Activated T-cell treated with anti-CD3 and anti-CD28 coated beads for 24 hours (primary cell): ENCODE measurements at regions not wholly inside any gene's neighbourhood (a gene's known extent, or its start where the extent isn't known, plus 50 kb on each side); places are given as distances from the start of the nearest gene placed in this dataset.

Source experiments
- DNase-seq: peaks from one replicate; pipeline ENCODE4 v3.0.0-alpha.2; 2020; ENCODE audit warnings: low read depth

- no peak for DNase-seq
Observed at GRCh38 chr3:113096188-113096892, 105.6 kb downstream of the GTPBP8 start.

- DNase-seq = no peak
Observed at GRCh38 chr3:113097960-113098447, 107.2 kb downstream of the GTPBP8 start.

- no peak for DNase-seq
Observed at GRCh38 chr3:113100063-113100462, 109.3 kb downstream of the GTPBP8 start.

GRCh38 chr3:113103588-113103987 lies 107.8 kb upstream of the BOC start:
- no peak for DNase-seq

GRCh38 chr3:113104357-113105092 lies 106.8 kb upstream of the BOC start:
- DNase-seq = no peak

GRCh38 chr3:113105093-113105449 lies 106.3 kb upstream of the BOC start:
- DNase-seq = no peak

GRCh38 chr3:113105966-113106660 lies 105.2 kb upstream of the BOC start:
- no peak for DNase-seq

GRCh38 chr3:113110267-113110666 lies 101.1 kb upstream of the BOC start:
- DNase-seq = no peak

- peak; percentile 2 for DNase-seq
Observed at GRCh38 chr3:113111011-113111707, 100.2 kb upstream of the BOC start.

- DNase-seq = no peak
Observed at GRCh38 chr3:113113361-113113760, 98.0 kb upstream of the BOC start.

GRCh38 chr3:113117511-113118234 lies 93.7 kb upstream of the BOC start:
- no peak for DNase-seq

- no peak for DNase-seq
Observed at GRCh38 chr3:113118336-113118735, 93.0 kb upstream of the BOC start.

- no peak for DNase-seq
Observed at GRCh38 chr3:113124256-113124830, 87.0 kb upstream of the BOC start.

- DNase-seq = no peak
Observed at GRCh38 chr3:113125951-113126350, 85.4 kb upstream of the BOC start.

- DNase-seq = no peak
Observed at GRCh38 chr3:113128386-113129015, 82.9 kb upstream of the BOC start.

- DNase-seq = no peak
Observed at GRCh38 chr3:113129168-113129567, 82.2 kb upstream of the BOC start.

- no peak for DNase-seq
Observed at GRCh38 chr3:113132571-113132996, 78.8 kb upstream of the BOC start.

GRCh38 chr3:113133140-113133539 lies 78.2 kb upstream of the BOC start:
- no peak for DNase-seq

GRCh38 chr3:113136071-113136470 lies 75.3 kb upstream of the BOC start:
- no peak for DNase-seq

- DNase-seq = no peak
Observed at GRCh38 chr3:113136544-113136943, 74.8 kb upstream of the BOC start.
